ENCODE measurements at regions not wholly inside any gene's neighbourhood (a gene's known extent, or its start where the extent isn't known, plus 50 kb on each side); places are given as distances from the start of the nearest gene placed in this dataset.

DNA sequence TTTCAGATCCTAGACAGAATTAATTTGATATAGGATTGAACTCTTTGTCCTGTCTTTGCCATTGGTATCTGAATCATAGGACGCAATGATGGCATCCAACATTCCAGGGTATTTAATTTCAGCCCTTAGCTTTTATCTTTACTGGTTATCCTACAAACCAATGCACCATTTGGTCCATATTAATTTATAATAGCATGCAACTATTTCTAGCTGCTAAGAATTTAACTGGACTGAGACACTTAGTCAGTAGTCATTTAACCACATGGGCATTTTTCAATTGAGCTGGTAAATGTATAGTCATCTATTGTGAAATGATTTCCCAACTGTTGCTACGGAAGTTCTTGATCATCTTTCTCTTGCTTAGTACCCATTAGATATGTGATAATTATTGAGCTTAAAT is 141.1 kb downstream of the CD164 start:
- TF ChIP-seq, protein P1, sequence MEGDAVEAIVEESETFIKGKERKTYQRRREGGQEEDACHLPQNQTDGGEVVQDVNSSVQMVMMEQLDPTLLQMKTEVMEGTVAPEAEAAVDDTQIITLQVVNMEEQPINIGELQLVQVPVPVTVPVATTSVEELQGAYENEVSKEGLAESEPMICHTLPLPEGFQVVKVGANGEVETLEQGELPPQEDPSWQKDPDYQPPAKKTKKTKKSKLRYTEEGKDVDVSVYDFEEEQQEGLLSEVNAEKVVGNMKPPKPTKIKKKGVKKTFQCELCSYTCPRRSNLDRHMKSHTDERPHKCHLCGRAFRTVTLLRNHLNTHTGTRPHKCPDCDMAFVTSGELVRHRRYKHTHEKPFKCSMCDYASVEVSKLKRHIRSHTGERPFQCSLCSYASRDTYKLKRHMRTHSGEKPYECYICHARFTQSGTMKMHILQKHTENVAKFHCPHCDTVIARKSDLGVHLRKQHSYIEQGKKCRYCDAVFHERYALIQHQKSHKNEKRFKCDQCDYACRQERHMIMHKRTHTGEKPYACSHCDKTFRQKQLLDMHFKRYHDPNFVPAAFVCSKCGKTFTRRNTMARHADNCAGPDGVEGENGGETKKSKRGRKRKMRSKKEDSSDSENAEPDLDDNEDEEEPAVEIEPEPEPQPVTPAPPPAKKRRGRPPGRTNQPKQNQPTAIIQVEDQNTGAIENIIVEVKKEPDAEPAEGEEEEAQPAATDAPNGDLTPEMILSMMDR (IDR thresholded peaks at IDR 0.05; ENCODE audit: insufficient read depth, low read depth, low read length, missing control alignments) = no peak
- no peak for DNase-seq (ENCODE audit: low read depth)
- no peak overlapping the region for H3K4me3 ChIP-seq (ENCODE audit: low read depth, low read length)

DNA sequence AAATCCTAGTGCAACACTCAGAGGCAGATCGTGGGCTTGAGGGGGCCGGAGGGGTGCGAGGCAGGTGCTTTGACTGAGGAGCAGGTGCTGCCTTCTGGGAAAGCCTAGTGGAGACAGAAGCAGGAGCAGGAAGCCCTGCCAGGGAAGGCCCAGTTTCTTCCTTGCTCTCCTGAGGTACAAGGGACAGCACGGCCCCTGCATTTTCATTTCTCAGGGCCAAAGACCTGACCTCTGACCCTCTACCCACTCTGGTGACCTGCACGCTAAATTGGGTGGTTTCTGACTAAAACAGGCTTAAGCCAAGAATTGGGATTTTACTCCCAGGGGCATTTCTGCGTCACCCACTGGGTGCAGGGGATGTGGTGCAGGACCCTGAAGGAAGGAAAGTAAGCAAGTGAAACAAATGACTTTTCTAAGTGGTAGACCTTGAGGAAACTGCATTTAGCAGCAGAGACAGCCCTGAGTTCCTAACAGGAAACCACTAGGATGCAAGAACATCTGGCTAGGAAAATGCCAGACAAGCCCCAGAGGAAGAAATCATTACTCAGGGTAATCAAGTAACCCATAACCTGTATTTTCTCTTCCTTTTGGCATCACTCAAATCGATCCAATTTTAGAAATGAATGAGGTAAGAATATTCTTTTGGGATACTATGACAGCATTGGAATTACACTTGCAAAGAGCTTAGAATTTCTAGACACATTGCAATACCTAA is 141.7 kb downstream of the CD164 start:
- no peak overlapping the region for H3K4me3 ChIP-seq (ENCODE audit: low read depth, low read length)
- DNase-seq (ENCODE audit: low read depth) = no peak
- TF ChIP-seq, protein P1 (IDR thresholded peaks at IDR 0.05; ENCODE audit: insufficient read depth, low read depth, low read length, missing control alignments) = no peak

- H3K4me3 ChIP-seq (ENCODE audit: low read depth, low read length) = no peak overlapping the region
- TF ChIP-seq, protein P1 (IDR thresholded peaks at IDR 0.05; ENCODE audit: insufficient read depth, low read depth, low read length, missing control alignments) = no peak
- no peak for DNase-seq (ENCODE audit: low read depth)
Measured at GRCh38 chr6:109239651-109240321, 142.5 kb downstream of the CD164 start.

DNA sequence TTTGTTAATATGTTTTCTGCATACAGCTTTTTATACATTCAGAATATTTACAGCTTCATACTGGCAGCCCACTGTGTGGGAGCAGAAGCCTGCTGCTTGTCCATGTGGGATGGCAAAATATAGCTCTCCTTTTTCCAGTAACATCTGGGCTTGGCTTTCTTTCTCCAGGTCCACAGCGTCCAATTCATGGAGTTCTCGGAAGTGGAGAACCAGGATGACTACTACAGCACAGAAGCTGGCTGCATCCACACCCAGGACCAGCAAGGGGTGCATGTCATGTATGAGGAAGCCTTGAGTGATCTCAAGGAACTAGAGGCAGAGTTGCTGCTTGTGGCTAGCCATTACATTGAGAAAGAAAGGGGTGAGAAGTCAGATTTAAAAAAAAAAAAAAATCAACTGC is 143.1 kb downstream of the CD164 start:
- TF ChIP-seq, protein P1 (IDR thresholded peaks at IDR 0.05; ENCODE audit: insufficient read depth, low read depth, low read length, missing control alignments) = no peak
- no peak for DNase-seq (ENCODE audit: low read depth)
- H3K4me3 ChIP-seq (ENCODE audit: low read depth, low read length) = no peak overlapping the region

DNA sequence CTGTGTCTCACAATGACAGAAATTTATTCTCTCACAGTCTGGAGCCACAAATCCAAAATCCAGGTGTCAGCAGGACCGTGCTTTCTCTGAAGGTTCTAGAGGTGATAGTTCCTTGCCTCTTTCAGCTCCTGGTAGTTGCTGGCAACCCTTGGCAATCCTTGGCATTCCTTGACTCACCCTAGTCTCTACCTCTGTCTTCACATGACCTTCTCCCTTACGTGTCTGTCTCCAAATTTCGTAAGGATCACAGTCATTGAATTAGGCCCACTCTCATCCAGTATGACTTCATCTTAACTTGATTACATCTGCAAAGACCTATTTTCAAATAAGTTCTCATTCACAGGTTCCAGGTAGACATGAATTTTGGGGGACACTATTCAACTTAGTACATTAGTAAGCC is 143.1 kb downstream of the CEP57L1 start:
- no peak overlapping the region for H3K4me3 ChIP-seq (ENCODE audit: low read depth, low read length)
- no peak for DNase-seq (ENCODE audit: low read depth)
- TF ChIP-seq, protein P1 (IDR thresholded peaks at IDR 0.05; ENCODE audit: insufficient read depth, low read depth, low read length, missing control alignments) = no peak

- TF ChIP-seq, protein P1 (IDR thresholded peaks at IDR 0.05; ENCODE audit: insufficient read depth, low read depth, low read length, missing control alignments) = no peak
- no peak overlapping the region for H3K4me3 ChIP-seq (ENCODE audit: low read depth, low read length)
- DNase-seq (ENCODE audit: low read depth) = no peak
Measured at GRCh38 chr6:109237986-109238329, 142.7 kb downstream of the CEP57L1 start.

Data from GM12865 (cell line).